Fibroblast of the conjunctiva (primary cell): ENCODE measurements at regions not wholly inside any gene's neighbourhood (a gene's known extent, or its start where the extent isn't known, plus 50 kb on each side); places are given as distances from the start of the nearest gene placed in this dataset.
A peak's percentile ranks its signal among the peaks of the same experiment; 100 is the strongest.
"Not testable (repeated sequence)": the region's sequence is repeated elsewhere in the genome, so short reads cannot be mapped to it uniquely, and the experiment has no call there.

Experiments used
- DNase-seq: peaks from one replicate; pipeline ENCODE4 v3.0.0-alpha.2; 2010; ENCODE audit warnings: low read depth

DNA sequence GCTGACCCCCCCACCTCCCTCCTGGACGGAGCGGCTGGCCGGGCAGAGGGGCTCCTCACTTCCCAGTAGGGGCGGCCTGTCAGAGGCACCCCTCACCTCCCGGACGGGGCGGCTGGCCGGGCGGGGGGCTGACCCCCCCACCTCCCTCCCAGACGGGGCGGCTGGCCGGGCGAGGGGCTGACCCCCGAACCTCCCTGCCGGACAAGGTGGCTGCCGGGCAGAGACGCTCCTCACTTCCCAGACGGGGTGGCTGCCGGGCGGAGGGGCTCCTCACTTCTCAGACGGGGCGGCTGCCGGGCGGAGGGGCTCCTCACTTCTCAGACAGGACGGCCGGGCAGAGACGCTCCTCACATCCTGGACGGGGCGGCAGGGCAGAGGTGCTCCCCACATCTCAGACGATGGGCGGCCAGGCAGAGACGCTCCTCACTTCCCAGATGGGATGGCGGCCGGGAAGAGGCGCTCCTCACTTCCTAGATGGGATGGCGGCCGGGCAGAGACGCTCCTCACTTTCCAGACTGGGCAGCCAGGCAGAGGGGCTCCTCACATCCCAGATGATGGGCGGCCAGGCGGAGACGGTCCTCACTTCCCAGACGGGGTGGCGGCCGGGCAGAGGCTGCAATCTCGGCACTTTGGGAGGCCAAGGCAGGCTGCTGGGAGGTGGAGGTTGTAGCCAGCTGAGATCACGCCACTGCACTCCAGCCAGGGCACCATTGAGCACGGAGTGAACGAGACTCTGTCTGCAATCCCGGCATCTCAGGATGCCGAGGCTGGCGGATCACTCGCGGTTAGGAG lies 66.2 kb upstream of the PAPPA2 start:
- DNase-seq: not testable (repeated sequence)

DNA sequence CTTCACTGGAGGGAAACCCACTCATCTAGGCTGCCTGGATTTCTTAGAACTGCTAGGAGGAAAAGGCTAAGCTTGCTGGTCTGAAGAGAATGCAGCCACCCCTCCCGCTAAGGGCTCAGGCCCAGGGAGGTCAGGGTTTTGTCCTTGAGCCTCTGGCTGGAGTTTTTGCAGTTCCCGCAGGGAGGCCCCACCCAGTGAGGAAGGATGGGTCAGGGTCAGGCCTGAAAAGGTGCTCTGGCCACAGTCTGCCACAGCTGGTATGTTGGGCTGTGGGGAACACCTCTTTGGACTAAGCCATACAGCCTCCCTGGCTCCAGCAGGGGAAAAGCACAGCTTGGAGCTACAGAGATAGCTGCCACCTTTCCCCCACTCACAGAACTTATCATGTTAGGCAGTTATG lies 71.4 kb upstream of the PAPPA2 start:
- no peak for DNase-seq

DNA sequence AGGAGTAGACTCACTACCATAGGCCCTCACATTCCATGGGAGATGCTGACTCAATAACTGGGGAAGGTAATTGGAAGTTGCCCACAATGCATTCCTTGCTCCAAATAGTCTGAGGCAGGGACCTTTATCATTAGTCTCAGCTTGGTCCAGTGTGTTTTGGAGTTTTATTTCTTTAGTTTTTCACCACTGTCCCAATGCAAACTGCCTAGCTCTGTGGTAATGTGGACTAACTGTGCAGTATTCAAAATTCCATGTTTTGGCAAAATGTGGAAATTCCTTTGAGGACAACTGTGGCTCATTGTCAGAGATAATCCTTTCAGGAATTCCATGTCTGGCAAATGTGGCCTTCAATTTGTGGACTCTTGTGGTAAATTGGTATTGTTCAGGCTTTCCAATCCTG lies 78.1 kb upstream of the PAPPA2 start:
- DNase-seq: no peak

DNA sequence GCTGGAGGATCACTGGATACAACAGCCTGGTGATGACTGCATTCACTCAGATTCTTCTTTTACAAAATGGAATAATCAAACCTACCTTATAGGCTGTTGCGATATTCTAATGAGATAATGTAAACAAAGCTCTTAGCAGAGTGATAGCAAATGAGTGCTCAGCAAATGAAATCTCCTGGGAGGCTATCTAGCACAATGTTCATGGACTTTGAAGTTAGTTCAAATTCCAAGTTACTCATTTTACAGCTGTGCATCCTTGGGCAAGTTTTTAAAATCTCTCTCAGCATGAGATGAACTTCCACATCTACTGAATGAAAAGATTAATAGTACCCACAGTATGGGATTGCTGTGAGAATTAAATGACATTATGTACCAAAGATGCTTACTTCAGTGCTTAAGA lies 80.8 kb upstream of the PAPPA2 start:
- DNase-seq: no peak

DNA sequence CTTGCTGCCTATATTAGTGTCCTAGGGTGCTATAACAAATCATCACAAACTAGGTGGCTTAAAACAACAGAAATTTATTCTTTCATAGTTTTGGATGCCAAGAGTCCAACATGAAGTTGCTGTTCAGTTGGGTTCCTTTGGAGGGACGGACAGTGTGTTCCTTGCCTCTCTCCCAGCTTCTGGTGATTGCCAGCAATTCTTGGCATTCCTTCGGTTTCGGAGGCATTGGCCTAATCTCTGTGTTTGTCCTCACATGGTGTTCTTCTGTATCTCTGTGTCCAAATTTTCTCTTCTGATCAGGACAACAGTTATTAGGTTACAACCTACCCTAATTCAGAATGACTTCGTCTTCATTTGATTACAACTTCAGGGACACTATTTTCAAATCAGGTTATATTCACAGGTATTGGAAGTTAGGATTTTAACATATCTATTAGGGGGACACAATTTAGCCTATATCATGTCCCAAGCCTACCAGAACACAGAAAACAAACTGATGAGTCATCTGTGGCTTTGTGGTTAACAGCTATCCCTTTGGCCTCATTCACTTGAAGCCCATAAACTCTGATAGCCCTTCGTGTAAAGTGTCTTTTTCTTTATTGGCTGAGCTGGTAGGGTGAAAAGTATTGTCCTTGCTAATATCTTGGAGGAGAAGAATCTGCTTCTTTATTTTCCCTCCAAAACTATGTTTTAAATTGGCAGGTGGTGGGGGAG lies 83.2 kb upstream of the PAPPA2 start:
- DNase-seq: no peak

DNA sequence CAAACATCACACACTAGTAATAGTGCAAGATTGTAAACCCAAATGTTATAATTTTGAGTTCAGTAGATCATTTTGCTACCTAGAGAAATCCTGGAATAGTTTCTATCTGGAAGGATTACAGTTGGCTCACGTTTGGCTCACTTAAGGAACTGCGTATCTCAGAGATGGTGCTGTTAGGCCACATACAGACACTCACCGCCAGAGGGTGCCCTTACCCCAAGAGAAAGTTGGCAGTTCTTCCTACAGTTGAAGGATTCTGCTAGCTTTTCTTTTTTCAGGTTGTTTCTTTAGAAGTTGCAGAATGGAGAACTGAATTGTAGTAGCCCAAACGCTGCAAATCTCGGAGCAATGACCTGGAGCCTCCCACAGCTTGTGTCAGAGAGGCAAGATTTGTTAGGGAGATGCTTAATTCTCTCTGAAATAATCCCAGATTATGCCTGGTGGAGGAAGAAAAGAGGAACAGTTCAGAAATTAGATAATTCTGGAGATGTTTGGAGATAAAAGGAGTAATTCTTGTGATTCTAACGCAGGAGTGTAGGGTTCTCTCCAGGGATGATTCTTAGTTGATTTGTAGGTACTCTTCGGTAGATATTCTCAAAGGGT lies 87.9 kb upstream of the PAPPA2 start:
- peak; percentile 53 for DNase-seq

DNA sequence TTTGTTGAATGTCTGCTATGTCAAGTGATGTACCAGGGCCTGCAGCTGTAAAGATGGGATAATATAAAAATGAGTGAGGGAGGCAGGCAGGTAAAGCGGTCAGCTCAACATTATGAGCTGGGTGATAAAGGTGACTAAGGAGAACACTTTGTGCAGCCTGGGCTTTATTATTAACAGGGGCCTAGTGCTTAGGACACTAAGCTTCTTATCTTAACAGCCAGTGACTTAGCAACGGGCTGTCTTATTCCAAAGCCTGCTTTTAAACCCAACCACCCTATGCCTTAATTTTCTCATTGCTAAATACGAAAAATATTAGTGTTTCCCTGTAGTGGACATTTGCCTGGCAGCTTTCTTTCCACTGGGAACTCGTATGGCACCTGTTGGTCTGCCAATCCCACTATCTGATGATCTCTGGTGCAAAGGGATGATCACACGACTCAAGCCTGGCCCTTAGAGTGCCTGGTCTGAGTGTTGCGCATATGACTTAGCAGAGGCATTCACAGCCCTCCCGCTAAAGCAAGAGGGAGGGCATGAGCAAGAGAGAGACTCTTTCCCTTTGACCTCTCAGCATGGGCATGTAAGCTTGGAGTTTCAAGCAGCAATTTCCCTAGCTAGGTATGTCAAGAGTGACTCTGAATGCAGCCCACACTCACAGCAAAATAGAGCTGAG lies 98.6 kb upstream of the PAPPA2 start:
- no peak for DNase-seq

DNA sequence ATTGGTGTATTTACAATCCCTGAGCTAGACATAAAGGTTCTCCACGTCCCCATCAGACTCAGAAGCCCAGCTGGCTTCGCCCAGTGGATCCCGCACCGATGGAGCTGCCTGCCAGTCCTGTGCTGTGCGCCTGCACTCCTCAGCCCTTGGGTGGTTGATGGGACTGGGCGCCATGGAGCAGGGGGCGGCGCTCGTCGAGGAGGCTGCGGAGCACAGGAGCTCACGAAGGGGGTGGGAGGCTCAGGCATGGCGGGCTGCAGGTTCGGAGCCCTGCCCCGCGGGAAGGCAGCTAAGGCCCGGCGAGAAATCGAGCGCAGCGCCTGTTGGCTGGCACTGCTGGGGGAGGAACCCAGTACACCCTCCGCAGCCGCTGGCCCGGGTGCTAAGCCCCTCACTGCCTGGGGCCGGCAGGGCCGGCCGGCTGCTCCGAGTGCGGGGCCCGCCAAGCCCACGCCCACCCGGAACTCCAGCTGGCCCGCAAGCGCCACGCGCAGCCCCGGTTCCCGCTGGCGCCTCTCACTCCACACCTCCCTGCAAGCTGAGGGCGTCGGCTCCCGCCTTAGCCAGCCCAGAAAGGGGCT lies 113.8 kb upstream of the PAPPA2 start:
- DNase-seq: not testable (repeated sequence)

DNA sequence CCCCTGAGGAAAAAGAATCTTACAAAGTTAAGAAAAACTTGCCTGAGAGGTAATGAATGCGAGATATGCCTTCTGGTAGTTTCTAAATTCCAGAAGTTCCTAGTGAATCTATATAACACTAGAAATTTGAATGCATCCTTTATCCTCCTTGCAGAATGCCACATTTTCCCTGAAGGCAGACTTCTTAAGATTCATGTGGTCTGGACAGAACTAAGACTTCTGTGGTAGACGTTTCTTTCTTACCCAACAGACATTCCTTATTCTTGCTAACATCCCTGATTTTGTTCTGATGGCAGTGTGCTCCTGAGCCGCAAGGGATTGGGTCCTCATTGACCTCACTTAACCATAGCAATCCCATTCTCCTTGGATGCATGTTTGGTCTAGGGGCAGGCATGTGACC lies 121.3 kb upstream of the PAPPA2 start:
- DNase-seq: no peak

DNA sequence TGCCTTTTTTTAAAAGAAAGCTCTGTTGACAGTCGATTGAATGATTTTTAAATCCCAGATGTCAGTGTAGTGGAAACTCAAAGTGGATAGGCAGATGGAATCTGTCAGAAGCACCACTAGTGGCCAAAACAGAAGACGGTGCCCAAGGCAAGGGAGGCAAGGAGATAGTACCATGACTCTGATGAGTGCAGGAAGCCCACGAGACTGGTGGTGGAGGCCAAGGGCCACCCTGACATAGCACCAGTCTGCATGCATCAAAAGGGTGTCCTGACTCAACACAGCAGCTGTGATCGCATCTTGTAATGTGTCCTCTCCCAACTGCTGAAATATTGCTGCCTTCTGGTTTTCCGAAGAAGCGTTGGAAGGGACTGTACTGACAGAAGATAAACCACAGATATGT lies 124.1 kb upstream of the PAPPA2 start:
- no peak for DNase-seq

DNA sequence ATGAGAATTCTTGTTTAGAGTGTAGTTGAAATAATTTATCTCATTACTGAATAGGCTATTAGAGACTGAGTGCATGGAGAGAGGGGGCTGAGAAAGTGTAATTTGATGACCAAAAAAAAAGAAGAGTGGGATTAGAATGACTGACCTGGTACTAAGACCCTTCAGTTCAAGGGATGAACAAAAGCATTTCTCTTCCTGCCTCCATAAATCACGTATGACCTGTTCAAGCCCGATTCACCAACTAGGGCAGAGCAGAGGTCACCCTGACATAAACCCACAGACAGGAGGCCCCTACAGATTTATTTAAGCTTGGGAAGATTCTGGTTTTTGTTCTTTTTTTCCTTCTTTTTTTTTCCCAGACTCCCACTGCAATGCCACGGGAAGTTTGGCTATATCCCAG lies 123.7 kb upstream of the COP1 start:
- DNase-seq: no peak

DNA sequence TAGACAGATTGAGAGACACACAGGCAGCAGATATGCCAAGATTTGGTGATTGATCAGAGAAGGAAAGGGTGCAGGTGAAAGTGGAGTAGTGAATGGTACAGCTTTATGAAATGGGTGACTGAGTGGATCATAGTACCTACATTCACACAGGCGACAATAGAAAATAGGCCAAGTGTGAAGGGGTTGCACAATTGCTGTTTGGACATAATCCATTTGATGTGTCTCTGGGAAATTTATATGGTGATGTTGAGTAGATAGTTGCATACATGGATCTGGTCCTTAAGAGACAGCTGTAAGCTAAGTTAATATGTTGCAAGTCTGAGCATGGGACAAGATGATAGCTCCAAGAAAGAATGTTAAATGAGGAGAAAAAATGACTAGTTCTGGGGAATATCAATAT lies 118.6 kb upstream of the COP1 start:
- DNase-seq: no peak

DNA sequence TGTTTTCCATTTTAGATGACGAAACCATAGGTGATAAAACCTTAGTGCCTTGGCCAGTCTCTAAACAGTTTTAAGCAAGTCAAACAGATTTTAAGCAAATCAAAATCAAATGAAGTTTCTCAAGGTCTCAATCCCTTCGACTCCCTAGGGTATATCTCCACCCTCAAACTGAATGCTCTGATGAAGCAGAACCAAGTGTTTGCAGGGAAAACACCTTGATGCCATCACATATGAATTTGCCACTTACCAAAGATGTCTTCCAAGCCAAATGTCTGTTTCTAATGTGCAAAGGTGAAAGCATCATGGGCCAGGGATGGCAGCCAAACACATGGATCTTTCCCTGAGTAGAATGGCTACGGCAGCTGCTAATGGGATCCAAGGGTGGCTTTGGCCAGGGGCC lies 116.4 kb upstream of the COP1 start:
- DNase-seq: no peak

DNA sequence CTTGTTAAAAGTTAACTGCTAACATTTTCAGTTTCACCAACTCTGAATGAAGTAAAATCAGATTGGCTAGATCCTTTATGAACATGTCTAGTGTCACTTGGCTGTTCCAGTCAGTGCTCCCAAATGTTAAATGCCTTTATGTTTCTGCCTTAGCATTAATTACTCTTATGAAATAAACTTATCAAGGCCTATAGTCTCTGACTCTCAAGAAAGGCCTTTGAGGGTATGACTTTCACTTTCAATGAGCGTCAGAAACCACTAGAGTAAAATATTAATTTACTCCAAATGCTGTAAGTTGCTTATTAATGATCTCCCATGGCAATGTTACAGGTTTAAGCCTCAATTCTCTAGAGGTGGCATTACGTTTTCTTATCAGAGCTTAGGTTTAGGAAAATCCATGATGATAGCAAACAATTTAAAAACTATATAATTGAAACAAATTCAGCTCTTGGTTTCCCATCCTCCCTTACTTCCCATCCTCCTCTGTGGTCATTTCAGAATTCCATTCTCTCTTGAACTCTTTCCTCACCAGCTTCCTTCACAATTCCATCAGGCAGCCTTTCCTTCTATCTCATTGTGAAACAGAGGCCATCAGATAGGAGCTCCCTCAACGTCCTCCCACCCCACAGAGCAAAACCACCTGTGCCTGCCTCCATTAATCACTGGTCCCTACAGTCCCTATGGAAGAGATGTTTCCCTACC lies 108.6 kb upstream of the COP1 start:
- no peak for DNase-seq

DNA sequence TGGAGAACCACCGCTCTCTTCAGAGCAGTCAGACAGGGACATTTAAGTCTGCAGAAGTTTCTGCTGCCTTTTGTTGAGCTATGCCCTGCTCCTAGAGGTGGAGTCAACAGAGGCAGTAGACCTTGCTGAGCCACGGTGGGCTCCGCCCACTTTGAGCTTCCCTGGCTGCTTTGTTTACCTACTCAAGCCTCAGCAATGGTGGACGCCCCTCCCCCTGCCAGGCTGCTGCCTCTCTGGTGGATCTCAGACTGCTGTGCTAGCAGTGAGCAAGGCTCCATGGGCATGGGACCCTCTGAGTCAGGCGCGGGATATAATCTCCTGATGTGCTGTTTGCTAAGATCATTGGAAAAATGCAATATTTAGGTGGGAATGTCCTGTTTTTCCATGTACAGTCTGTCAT lies 89.5 kb upstream of the COP1 start:
- DNase-seq: not testable (repeated sequence)

DNA sequence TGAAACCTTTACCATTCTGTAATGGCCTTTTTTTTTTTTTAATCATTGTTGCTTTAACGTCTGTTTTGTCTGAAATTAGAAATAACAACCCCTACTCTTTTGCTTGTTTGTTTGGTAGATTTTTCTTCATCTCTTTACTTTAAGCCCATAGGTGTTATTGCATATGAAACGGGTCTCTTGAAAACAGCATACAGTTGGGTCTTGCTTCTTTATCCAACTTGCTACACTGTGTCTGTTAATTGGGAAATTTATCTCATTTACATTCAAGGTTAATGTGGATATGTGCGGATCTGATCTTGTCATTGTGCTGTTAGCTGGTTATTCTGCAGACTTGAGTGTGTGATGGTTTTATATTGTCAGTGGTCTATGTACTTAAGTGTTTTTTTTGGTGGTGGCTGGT lies 78.9 kb upstream of the COP1 start:
- no peak for DNase-seq

DNA sequence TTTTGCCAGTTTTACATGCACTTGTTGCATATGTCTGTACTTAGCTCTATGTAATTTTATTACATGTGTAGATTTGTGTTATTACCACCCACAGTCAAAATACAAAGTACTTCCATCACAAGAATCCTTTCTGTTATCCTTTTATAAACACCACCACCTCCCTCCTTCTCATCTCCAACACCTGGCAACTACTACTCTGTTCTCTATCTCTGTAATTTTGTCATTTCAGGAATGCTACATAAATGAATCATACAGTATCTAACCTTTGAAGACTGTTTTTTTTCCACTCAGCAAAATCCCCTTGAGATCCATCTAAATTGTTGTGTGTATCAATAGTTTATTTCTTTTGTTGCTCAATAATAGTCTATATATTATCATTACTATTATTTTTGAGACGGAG lies 64.5 kb upstream of the COP1 start:
- DNase-seq: no peak
